Inflammatory macrophage (primary cell): ENCODE measurements at regions not wholly inside any gene's neighbourhood (a gene's known extent, or its start where the extent isn't known, plus 50 kb on each side); places are given as distances from the start of the nearest gene placed in this dataset.
A peak's percentile ranks its signal among the peaks of the same experiment; 100 is the strongest.

ENCODE experiments used
- DNase-seq, 2 donors: peaks; one replicate each; pipeline ENCODE4 v3.0.0-alpha.2; 2020 to 2022

DNA sequence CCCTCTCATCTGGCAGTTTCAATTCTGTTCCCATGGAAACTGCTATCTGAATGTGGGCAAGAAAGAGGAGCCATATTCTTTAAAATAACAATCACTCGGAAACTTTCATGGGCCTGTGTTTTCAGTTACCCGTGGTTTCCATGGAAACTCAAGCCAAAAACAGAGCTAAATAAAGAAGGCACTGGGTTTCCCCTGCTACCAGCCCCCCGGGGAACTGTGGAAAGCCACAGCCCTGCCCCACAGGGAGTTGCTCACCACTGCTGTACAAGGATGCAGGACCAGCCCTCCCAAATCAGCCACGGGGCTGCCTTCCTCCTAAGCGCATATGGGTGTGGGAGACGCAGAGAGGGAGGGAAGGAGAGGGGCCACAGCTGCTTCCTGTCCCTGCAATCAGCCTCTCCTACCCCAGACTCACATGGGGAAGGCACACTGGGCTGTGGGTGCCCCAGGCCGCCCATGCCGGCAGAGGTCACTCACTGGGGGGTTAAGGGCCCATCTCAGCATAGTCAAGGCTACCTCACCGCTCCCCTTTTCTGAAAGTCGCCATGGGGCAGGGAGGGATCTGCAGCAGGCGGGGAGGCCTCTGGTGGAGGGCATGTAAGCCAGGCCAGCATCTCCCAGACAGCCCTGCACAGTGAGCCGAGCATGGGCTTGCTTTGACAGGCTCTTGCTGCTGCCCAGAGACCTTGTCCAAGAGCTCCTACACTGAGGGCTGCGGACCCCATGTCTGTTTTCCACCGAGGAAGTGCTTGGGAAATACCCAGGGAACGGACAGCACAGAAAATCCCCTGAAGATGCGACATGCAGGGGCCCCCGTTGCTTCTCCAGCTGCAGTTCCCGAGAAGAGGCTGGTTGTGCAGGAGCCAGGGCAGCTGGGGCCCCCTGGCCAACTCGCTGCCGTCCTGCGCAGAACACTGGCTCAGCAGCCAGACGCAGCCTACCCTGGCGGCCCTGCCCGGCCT, 157.3 kb upstream of the PPP2R2D start:
- peak; percentile 25 to 27 for DNase-seq

GRCh38 chr10:131744346-131744745, 156.5 kb upstream of the PPP2R2D start:
- no peak for DNase-seq

GRCh38 chr10:131745591-131745990, 155.2 kb upstream of the PPP2R2D start:
- DNase-seq: no peak

DNA sequence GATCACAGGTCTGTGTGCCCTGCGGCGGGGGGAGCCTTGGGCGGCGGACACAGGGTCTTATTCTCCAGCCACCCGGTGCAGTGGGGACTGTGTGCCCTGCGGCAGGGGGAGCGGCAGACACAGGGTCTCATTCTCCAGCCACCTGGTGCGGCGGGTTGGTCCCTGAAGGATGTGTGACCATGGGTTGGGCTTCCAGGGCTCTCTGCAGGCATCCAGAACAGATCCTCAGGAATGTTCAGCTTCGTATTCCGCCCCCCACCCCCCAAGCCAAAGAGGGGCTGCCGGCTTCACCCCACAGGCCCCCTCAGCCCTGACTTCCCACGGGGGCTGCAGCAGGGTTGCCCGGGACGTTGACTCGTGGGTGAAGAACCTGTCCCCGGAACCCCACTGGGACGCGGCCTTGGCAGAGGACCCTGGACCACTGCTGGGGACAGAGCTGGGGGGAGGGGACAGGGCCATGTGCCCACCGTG, 154.5 kb upstream of the PPP2R2D start:
- DNase-seq: no peak

DNA sequence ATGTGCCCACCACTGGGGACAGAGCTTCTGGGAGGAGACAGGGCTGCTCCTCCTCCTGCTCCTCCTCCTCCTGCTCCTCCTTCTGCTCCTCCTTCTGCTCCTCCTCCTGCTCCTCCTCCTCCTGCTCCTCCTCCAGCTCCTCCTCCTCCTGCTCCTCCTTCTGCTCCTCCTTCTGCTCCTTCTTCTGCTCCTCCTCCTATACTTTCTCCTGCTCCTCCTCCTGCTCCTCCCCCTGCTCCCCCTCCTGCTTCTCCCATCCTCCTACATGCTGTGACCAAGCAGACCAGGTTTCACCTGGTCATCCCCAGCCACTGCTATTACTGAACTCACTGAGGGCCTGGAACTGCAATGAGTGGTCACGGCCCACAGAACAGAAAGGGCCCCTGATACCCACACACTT, 154.0 kb upstream of the PPP2R2D start:
- peak; percentile 3 to 27 for DNase-seq

DNA sequence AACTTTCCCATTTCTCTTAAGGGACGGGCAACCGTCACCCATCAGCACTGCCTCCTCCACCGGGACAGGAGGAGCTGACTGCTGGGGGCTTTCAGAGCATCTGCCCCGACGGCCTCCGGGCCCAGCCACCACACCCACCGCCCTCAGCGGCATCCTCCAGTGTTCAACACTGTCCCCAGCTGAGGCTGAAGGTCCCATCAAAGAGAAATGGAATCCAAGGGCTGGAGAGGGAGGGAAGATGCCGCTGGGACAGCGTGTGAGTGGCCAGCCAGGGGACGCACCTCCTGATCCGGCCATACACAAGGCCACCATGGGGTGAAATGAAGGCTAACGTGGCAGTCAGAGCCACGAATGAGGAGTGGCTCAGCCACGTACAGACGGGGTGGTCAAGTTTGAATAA, 153.6 kb upstream of the PPP2R2D start:
- no peak for DNase-seq

DNA sequence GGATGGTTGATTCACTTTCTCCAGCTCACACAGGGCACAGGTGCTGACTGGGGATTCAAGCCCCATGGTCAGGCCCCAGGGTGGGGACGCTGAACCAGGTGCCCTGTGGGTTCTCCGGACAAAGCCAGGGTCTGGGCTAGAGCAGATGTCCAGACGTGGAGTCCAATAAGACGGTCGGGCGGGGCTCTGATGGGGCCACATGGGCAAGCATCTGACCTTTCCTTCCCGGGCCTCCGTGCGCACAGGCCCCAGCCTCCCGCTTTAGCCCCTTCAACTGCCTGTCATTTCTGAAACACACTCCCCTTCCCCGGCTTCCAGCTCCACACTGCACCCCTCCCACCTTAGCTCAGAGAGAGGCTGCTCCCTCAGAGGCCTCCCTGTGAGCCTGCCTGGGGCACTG, 153.0 kb upstream of the PPP2R2D start:
- no peak for DNase-seq

DNA sequence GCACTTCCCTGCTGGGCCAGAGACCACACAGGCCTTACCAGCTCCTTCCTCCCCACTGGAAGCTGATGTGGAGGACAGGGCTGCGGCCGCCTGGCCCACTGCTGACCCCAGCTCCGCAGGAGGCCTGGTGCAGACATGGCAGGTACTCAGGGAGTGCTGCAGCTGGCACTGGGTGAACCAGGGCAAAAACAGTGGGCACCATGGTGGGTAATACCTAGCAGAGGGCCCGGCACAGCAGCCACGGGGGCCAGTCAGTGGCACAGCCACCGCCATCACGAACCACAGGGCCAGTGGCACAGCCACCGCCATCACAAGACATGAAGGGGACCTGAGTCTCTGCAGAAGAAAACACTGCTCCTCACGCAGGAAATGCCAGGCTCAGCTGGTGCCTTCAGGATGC, 152.6 kb upstream of the PPP2R2D start:
- no peak for DNase-seq

DNA sequence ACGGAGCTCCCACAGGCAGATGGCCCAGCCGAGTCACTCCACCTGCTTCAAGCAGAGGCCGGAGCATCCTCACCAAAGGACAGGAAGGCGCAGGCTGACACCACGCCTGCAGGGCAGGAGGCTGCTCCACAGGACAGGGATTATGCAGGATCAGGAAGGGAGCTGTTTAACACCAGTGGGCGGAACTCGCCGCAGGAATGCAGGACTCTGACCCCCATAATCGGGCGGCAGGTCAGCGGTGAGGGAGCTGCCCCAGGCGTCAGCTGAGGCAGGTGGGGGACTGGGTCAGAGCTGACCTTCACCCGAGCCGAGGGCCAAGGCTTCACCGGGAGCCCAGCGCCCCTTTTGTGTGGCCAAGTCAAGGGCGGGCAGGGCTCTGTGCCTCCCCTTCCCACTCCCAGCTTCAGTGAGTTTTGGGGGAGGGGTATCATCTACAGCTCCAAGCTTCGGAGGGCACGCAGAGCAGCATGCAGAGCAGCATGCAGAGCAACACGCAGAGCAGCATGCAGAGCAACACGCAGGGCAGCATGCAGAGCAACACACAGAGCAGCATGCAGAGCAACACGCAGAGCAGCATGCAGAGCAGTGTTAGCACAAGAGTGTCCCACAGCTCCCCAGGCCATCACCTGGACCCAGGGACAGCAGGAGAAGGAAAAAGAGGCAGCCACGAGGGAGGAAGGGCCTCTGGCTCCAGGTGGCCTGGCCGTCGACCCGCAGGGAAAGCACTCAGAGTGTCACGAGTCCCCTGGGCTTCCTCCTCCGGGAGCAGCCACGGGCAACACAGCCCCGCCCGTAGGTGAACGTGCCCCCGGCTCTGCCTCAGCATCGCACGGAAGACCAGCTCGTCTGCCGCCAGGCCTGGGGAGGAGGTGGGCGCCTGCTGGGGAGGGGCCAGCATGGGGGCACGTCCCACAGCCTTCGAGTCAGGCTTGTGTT, 151.7 kb upstream of the PPP2R2D start:
- DNase-seq: no peak

- no peak for DNase-seq
Measured at GRCh38 chr10:131749767-131750142, 151.1 kb upstream of the PPP2R2D start.

DNA sequence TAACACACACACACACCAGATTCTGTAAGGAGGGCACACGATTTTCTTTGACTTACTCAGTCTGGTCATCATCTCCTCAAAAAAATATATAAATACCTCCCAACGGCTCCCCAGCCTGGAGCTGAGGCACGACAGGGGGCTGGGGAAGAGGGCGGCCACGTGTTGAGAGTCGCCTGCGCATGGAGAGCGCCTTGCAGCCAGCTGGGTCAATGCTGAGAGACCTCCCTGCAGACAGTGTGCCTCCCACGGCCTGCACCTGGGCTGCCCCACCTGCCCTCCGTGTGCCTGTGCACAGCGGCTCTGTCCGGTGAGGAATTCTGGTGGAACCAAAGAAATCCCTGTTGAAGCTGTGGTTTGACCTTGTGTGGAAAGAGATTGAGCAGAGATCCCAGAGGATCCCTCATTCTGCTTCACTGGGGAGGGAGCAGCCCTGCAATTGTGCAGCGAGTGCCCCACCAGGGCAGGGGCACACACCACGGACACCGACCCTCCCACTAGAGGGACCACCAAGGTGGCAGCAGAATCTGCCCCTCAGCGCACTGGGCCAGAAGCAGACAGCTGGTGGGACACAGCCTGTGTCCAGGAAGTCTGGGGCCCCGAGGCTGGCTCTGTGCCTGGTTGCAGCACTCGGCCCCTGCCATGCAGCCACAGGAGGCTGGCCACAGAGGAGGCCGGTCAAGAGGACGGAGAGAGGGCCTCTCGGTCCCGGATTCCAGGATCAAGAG, 150.5 kb upstream of the PPP2R2D start:
- no peak for DNase-seq

DNA sequence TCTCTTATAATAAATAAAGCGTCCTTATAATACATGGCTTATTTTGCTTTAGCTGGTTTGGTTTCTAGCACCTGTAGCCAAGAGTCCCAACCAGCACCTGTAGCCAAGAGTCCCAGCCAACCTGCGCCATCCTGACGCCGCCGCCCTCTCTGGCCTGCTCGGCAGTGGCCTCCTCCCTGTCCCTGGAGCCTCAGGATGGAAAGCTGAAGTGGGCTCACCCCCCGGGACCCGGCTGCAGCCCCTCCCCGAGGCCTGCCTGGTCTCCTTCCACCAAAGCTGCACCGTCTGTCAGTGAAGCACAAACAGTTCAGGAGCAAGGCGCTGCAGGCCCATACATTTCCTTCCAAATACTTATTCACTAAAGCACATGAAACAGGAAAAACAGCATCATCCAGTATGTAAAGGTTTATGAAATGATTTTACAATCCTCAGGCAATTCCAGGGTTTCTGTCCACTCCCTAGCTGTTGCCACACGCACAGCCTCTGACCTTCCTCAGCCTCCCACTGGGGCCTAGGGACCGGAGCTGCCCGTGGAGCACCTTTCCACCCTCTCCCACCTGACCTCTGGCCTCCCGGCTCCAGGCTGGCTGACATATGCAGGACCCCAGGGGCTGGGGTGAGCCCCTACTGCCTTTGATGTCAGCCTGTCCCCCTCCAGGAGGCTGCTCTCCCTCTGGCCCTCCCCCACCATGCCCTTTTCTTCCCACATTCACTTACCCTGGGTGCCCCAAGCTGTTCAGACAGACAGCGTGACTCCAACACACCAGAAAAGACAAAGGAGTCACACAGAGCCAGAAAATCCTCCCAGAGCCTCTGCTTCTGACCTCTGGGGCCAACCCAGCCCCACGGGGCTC, 149.6 kb upstream of the PPP2R2D start:
- no peak for DNase-seq

GRCh38 chr10:131751827-131752775, 148.7 kb upstream of the PPP2R2D start:
- no peak for DNase-seq

DNA sequence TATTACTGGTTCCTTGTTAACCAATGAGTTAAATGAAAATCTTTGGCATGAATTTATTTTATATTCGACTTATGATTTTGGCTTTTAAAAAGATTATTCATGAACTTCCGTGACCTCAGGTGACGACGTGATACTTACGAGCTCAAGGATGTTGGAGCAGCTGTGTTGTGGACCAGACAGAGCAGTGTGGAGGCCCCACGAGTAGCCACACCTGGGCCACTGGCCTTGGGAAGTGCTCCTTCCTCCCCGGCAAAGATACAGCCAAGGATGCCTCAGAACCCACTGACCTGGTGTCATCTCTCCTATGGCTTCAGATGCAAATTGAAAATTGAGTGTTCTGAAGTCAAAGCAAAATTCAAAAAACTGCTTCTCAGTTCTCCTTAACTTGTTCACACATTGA, 147.5 kb upstream of the PPP2R2D start:
- DNase-seq: no peak

- no peak for DNase-seq
Measured at GRCh38 chr10:131755200-131755599, 145.6 kb upstream of the PPP2R2D start.

- no peak for DNase-seq
Measured at GRCh38 chr10:131757285-131758058, 143.3 kb upstream of the PPP2R2D start.

GRCh38 chr10:131758062-131758938, 142.5 kb upstream of the PPP2R2D start:
- no peak for DNase-seq

DNA sequence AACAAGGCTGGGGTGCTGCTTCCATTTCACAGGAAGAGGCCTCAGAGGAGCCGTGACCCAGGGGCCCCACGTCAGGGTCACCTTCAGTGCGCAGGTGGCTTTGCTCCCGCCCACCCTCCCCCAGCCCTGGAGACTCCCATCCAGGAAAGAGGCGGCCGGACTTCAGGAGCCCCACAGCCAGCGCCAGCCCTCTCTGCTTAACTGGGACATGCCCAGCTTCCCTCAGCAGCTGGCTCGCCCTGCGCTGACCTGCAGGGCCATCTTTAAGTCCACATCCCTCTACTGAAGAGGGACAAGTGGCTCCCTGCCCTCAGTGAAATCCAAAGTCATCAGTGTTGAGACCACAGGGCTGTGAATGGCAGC, 141.9 kb upstream of the PPP2R2D start:
- no peak for DNase-seq

GRCh38 chr10:131759347-131759746, 141.5 kb upstream of the PPP2R2D start:
- DNase-seq: no peak
